BJ (cell line): ENCODE measurements at regions not wholly inside any gene's neighbourhood (a gene's known extent, or its start where the extent isn't known, plus 50 kb on each side); places are given as distances from the start of the nearest gene placed in this dataset.

Experiments
- CTCF ChIA-PET: fragments of 350-600 bp; formaldehyde crosslinking; extraction: SDS; loops from one replicate; lab custom pipeline; 2021; ENCODE audit warnings: antibody characterized with exemption, inconsistent platforms; lab: Yijun Ruan, JAX
- POLR2A ChIA-PET: fragments of 300-600 bp; sonication (Branson Sonifier 250); formaldehyde crosslinking; extraction: SDS; loops from one replicate; lab custom pipeline; 2021; ENCODE audit warnings: antibody characterized with exemption; lab: Charles Lee
- DNase-seq: peaks from one replicate; pipeline ENCODE4 v3.0.0-alpha.2; 2011; ENCODE audit warnings: low read depth
- H3K27me3 ChIP-seq: 2 replicates; pipeline ENCODE4 v1.6.0; 2011; ENCODE audit warnings: low read length; ENCODE audit not compliant: control insufficient read depth, insufficient read depth
- H3K36me3 ChIP-seq: 2 replicates; pipeline ENCODE4 v1.5.1; 2011; ENCODE audit warnings: low read length; ENCODE audit not compliant: control insufficient read depth, insufficient read depth
- H3K4me3 ChIP-seq: 2 replicates; pipeline ENCODE4 v1.5.1; 2011; ENCODE audit warnings: low read depth, mild to moderate bottlenecking, control low read depth, low read length
- CTCF ChIP-seq: IDR thresholded peaks from 2 replicates; pipeline ENCODE4 v1.5.1; 2011; ENCODE audit warnings: low read depth, mild to moderate bottlenecking, control low read depth, inconsistent platforms, low read length, moderate library complexity; ENCODE audit not compliant: insufficient read depth

DNA sequence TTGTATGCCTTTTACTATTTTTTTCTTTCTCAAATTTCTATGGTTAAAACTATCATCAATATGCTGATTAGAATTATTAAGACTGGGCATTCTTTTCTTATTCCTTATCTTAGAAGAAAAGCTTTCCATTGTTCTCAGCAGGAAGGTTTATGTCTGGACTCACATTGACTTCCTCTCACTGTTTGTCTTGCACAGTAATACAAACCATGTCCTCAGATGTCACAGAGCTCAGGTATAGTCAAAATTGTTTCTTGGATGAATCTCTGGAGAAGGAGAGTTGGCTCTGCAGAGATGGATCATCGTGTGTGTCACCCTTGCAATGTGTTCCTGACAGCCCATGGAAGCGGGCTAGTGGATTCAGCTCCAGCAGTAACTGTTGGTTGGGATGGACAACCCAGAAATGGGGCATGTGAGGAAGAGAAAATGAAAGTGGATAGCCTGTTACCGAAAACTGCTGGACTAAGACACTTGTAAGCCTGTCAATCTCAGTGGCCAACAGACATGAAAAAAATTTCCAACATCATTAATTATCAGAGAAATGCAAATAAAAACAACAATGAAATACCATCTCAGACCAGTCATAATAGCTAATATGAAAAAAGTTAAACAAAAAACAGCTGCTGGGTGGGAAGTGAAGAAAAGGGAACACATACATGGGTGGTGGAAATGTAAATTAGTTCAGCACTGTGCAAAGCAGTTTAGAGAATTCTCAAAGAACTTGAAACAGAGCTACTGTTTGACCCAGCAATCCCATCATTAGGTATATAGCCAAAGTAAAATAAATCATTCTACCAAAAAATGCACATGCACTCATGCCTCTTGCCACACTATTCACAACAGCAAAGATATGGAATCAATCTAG is 967.8 kb downstream of the TMEM121 start:
- CTCF ChIA-PET = no interaction called here
- no peak for TF ChIP-seq CTCF
- Histone ChIP-seq H3K4me3 (no peak overlapping the region), H3K36me3 (no peaks in the 10 kb centered on the region), H3K27me3 (no peaks in the 10 kb centered on the region)
- no peak for DNase-seq
- POLR2A ChIA-PET = no interaction called here

DNA sequence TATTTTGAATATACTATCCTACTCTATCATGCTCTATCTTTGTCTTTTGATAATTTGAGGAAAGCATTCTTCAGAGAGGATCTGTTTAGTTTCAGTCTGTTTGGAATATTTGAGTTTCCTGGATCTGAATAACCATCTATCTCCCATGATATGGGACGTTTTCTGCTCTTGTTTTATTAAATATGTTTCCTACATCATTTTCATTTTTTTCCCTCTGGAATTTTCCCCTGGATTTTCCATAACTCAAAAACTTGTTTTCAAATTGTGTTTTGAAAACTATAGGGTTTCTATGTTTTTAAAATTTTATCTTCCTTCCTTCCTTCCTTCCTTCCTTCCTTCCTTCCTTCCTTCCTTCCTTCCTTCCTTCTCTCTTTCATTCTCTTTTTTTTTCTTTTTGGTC is 974.2 kb downstream of the TMEM121 start:
- TF ChIP-seq CTCF = no peak
- Histone ChIP-seq H3K4me3 (no peak overlapping the region), H3K36me3 (no peaks in the 10 kb centered on the region), H3K27me3 (no peaks in the 10 kb centered on the region)
- DNase-seq = no peak
- ChIA-PET POLR2A (no interaction called here), CTCF (no interaction called here)

DNA sequence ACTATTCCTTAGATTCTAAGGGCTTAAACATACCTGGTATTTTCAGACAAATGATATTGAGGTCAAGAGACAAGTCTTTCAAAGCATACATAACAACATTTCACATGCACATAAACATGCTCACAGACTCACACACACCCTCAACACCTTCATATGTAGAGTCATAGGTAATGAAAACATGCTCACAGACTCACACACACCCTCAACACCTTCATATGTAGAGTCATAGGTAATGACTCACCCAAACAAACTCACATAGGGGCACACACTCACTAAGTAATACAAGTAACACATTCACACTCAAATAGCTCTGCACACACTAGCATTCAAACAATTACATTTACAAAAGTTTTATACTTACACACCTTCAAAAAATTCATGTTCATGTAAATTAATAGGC is 975.5 kb downstream of the TMEM121 start:
- H3K4me3 ChIP-seq = no peak overlapping the region
- no peak for TF ChIP-seq CTCF
- H3K27me3 ChIP-seq = no peaks in the 10 kb centered on the region
- CTCF ChIA-PET = interaction anchor here (0.8 kb wide), 1 partner anchor 9 kb away, joined by 3 read pairs; no protein-coding TSS in a partner anchor
- no peak for DNase-seq
- no peaks in the 10 kb centered on the region for H3K36me3 ChIP-seq
- POLR2A ChIA-PET = no interaction called here

GRCh38 chr14:106505366-106505765 is 979.0 kb downstream of the TMEM121 start:
- CTCF ChIA-PET = interaction anchor here (0.7 kb wide), 1 partner anchor 698 kb away, joined by 3 read pairs; no protein-coding TSS in a partner anchor
- POLR2A ChIA-PET = no interaction called here

GRCh38 chr14:106506881-106507305 is 980.5 kb downstream of the TMEM121 start:
- no peak for TF ChIP-seq CTCF
- no peaks in the 10 kb centered on the region for H3K27me3 ChIP-seq
- H3K4me3 ChIP-seq = no peak overlapping the region
- no peak for DNase-seq
- ChIA-PET POLR2A (no interaction called here), CTCF (no interaction called here)
- H3K36me3 ChIP-seq = no peaks in the 10 kb centered on the region

More at GRCh38 chr14:106505366-106505765, 979.0 kb downstream of the TMEM121 start:
- H3K36me3 ChIP-seq = no peaks in the 10 kb centered on the region
- H3K27me3 ChIP-seq = no peaks in the 10 kb centered on the region
- DNase-seq = no peak
- no peak overlapping the region for H3K4me3 ChIP-seq
- no peak for TF ChIP-seq CTCF
